DND-41 (cell line): ENCODE measurements at regions not wholly inside any gene's neighbourhood (a gene's known extent, or its start where the extent isn't known, plus 50 kb on each side); places are given as distances from the start of the nearest gene placed in this dataset.

Source experiments
- CTCF ChIP-seq: IDR thresholded peaks from 2 replicates; pipeline ENCODE4 v1.5.1; 2012; ENCODE audit warnings: borderline replicate concordance, low read length, moderate library complexity, mild to moderate bottlenecking; ENCODE audit not compliant: poor library complexity, severe bottlenecking; ENCODE audit errors: extremely low read depth
- EZH2 ChIP-seq: IDR thresholded peaks from 3 replicates; pipeline ENCODE4 v1.6.1; 2012; ENCODE audit warnings: borderline replicate concordance, low read depth, mild to moderate bottlenecking, moderate library complexity, low read length, inconsistent platforms; ENCODE audit not compliant: severe bottlenecking

- TF ChIP-seq EZH2 (no peak), CTCF (no peak)
Observed at GRCh38 chr11:80186692-80187091, 745.9 kb upstream of the TENM4 start.
